CD4-positive, alpha-beta T cell treated with Interleukin-1 beta for 1 hour (primary cell): ENCODE measurements at regions not wholly inside any gene's neighbourhood (a gene's known extent, or its start where the extent isn't known, plus 50 kb on each side); places are given as distances from the start of the nearest gene placed in this dataset.

Experiments
- DNase-seq, 2 donors: peaks; one replicate each; pipeline ENCODE4 v3.0.0-alpha.2; 2020 to 2022

DNA sequence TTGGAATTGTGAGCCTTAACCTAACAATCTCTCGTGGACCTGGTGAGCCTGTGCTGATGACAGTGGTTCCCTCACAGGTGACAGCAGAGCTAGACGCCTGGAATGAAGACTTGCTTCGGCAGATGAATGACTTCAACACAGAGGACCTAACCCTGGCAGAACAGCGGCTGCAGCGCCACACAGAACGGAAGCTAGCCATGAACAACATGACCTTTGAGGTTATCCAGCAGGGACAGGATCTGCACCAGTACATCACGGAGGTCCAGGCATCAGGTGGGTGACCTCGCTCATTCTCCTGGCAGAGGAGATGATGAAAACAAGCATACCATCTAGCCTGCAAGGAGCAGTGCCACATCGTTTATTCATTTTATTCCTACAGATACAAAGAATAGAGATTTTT, 316.9 kb upstream of the UMPS start:
- no peak for DNase-seq

DNA sequence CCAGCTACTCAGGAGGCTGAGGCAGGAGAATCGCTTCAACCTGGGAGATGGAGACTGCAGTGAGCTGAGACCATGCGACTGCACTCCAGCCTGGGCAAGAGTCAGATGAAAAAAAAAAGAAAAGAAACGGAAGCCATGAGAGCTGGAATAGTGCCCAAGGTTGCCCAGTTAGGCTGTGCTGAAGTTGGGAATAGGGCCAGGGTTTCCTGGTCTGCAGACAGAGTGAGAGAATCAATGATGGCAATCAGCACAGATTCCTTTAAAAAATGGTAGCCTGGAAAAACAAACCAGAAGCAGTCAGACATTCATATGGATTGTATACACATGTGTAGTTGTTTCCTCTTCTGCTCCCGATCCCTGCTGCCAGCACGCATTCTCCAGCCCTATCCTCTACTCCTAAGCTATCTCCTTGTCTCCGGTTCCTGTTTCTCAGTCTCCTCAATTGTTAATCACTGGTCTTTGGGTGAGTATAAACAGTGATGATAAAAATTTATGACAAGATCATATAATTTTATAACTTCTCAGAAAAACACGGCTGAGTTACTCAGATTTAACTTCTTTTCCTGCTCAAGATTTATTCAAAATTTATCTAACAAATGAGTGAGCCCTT, 316.2 kb upstream of the UMPS start:
- DNase-seq = no peak

GRCh38 chr3:124415446-124415960, 314.7 kb upstream of the UMPS start:
- DNase-seq = no peak

- no peak for DNase-seq
Observed at GRCh38 chr3:124419303-124419702, 310.9 kb upstream of the UMPS start.

GRCh38 chr3:124420392-124420791, 309.9 kb upstream of the UMPS start:
- DNase-seq = no peak

DNA sequence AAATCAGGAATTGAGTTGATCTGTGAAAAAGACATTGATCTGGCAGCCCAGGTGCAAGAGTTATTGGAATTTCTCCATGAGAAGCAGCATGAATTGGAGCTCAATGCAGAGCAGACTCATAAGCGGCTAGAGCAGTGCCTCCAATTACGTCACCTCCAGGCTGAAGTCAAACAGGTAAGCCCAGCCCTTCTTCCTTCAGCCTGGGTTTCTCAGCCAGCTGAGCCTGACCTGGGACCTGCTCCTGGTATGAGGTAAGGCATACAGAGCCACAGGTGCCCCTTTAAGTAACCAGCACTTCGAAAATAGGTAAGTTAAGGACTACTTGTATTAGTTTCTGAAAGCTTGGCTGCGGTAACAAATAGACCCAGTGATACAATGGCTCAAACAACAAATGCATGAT, 307.4 kb upstream of the UMPS start:
- no peak for DNase-seq

- DNase-seq = no peak
Observed at GRCh38 chr3:124424396-124424795, 305.9 kb upstream of the UMPS start.

DNA sequence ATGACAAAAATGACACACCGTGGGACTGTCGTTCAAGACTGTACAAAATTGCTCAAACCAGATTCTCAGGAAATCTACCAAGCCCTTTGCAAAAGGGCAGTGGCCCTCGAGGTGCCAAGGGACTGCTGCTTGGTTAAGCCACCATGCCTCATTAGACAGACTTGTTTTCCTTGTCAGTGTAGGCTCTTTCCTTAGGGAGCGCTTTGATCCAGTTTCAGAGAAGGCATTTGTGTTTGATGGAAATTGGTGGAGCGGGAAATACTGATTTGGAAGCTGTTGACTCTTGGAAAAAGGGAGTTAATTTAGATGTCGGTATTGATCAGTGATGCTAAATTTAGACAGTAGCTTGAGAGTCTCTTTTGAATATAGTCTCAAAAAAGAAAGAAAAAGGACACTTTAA, 304.3 kb upstream of the UMPS start:
- no peak for DNase-seq

- DNase-seq = no peak
Observed at GRCh38 chr3:124428372-124429128, 301.7 kb upstream of the UMPS start.

- no peak for DNase-seq
Observed at GRCh38 chr3:124429129-124429815, 301.0 kb upstream of the UMPS start.

GRCh38 chr3:124431331-124431994, 298.8 kb upstream of the UMPS start:
- no peak for DNase-seq

DNA sequence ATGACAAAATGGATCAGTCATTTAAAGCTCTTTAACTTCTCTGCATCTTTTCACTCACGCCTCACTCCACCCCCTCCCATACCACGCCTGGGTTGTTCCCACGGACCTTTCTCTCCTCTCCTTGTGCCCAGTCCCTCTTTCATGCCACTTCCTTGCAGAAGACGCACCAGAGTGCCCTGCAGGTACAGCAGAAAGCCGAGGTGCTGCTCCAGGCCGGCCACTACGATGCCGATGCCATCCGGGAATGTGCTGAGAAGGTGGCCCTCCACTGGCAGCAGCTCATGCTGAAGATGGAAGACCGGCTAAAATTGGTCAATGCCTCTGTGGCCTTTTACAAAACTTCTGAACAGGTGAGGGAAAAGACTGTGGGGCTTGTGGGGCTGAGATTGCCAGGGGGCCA, 296.1 kb upstream of the UMPS start:
- no peak for DNase-seq

DNA sequence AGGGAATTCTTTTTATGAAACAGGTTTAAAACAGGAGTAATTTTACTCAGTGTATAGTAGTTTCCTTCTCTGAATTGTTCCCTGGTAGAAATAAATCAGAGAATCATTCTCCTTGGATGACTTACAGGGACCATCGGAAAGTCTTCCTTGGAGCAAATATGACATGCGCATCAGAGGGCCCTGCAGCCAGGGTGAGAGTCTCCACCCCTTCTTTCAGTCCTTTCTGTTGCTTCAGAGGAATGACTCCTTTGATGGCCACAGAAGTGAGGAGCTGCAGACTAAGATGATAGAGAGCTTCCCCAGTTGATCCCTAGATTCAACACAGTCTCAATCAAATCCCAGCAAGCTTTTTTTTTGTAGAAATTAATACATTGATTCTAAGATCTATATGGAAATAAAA, 294.8 kb upstream of the UMPS start:
- no peak for DNase-seq

- DNase-seq = no peak
Observed at GRCh38 chr3:124438813-124439212, 291.4 kb upstream of the UMPS start.

GRCh38 chr3:124439603-124440002, 290.6 kb upstream of the UMPS start:
- DNase-seq = no peak

- no peak for DNase-seq
Observed at GRCh38 chr3:124441766-124442165, 288.5 kb upstream of the UMPS start.

DNA sequence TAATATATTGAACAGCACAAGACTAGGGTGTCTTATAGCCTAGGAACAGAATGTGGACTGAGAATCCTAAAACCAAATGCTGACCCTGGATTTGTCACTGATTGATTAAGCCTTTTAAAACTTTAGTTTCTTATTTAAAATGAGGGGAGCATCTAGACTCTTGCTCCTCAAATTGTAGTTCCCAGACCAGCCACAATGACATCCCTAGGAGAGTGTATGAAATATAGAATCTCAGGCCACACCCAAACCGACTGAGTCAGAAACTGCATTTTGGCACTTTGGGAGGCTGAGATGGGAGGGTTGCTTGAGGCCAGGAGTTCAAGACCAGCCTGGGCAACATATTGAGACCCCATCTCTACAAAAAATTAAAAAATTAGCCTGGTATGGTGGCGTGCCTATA, 287.8 kb upstream of the UMPS start:
- DNase-seq = no peak

DNA sequence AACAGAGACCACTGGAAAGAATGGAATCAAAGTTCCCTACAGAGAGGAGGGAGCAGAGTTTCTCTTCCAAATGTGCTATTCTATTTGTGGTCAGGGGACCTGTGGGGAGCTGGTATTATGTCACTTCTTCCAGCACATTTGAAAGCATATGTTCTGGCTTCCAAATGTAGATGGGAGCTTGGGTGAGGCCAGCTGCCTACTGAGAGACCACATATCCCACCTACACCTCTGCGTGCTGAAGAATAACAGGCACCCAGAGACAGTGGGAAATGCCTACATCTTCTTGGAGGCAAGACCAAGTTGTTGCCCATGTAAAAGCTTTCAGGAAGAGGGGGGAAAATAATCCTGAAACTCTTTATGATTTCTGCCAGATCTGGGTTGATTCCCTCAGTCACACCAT, 286.8 kb upstream of the UMPS start:
- no peak for DNase-seq

GRCh38 chr3:124444075-124444474, 286.2 kb upstream of the UMPS start:
- no peak for DNase-seq

DNA sequence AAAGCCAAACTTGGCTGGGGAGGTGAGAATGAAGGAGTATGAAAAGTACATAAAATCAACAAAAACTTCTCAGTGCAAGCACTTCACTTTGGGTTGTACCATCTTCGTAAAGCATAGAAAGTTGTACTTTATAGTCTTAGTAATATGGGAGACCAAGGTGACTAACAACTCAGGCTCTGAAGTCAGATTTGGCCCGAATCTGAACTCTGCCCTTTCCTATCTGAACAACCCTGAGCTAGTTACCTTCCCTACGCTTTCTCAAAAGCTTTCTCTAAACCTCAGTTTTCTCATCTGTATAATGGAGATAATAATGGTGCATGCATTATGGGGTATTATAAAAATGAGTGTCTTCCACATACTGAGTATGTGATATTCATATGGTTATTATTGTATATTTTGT, 285.4 kb upstream of the UMPS start:
- no peak for DNase-seq

- no peak for DNase-seq
Observed at GRCh38 chr3:124447845-124448244, 282.4 kb upstream of the UMPS start.

DNA sequence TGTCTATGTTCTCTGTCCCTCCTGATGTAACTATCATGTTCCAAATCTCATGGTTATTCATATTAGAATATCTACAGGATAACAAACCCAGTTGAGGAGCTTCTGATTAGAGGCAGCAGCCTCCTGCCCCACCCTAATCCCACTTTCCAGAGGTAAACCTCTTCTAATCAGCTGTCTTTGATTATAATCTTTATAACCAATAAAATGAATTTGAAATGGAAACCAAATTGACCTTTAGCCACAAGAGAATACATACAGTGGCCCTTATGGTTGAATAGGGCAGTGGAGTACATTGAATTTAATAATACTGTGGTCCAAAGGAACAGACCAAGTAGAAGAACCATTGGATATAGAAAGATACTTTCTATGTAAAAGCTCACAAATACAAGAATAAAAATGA, 281.3 kb upstream of the UMPS start:
- DNase-seq = no peak

DNA sequence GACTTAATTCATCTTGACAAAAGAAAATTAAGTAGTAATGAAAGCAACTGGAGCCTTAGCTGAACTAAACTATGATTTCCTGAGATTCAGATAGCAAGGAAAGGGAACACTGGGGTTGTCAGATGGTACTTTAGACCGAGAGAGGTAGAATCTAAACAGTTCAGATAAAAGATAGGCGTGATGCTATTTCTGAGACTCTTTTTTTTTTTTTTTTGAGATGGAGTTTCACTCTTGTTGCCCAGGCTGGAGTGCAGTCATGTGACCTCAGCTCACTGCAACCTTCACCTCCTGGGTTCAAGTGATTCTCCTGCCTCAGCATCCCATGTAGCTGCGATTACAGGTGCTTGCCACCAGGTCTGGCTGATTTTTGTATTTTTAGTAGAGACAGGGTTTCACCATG, 279.9 kb upstream of the UMPS start:
- no peak for DNase-seq
